Stimulated activated CD8-positive, alpha-beta memory T cell treated with anti-CD3 and anti-CD28 coated beads, Interleukin-15, amount 100 ng/mL, for 24 hours (primary cell): ENCODE measurements at regions not wholly inside any gene's neighbourhood (a gene's known extent, or its start where the extent isn't known, plus 50 kb on each side); places are given as distances from the start of the nearest gene placed in this dataset.
"Not testable (repeated sequence)": the region's sequence is repeated elsewhere in the genome, so short reads cannot be mapped to it uniquely, and the experiment has no call there.

Source experiments
- DNase-seq: peaks from one replicate; pipeline ENCODE4 v3.0.0-alpha.2; 2020; ENCODE audit warnings: low read depth

GRCh38 chr2:192539306-192539705, 344.6 kb upstream of the TMEFF2 start:
- DNase-seq, result no peak

DNA sequence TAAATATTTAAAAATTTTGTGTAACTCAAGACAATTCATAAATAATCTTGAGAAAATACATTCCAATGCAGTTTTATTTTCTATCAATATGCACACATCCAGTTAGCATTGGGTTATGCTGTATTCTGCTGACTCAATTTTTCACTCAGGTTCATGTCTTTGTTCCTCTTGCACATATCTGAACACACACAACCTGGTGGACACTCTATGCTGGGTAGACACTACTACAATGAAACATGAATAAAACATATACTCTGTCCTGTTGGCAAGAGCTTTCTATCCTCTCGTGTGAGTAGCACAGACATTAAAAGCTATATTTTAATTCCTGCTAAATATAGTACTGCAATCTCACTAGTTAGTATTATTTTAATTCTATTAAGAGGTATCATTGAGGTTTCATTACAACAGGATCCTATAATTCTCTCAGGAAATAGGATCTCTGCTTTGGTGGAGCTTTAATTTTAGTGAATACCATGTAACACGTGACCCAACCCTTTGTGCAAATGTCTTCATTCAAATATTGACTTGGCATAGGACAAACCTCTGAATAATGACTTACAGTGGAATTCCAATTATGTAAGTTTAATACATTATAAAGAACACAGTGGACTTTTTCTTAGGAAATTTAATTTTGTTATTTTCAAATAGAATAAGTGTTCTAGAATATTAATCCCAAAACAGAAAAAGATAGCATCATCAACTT, 342.3 kb upstream of the TMEFF2 start:
- DNase-seq, result no peak

GRCh38 chr2:192535956-192536921, 341.5 kb upstream of the TMEFF2 start:
- no peak for DNase-seq

- no peak for DNase-seq
Measured at GRCh38 chr2:192534072-192534471, 339.3 kb upstream of the TMEFF2 start.

GRCh38 chr2:192524642-192525251, 330.0 kb upstream of the TMEFF2 start:
- not testable (repeated sequence) for DNase-seq

DNA sequence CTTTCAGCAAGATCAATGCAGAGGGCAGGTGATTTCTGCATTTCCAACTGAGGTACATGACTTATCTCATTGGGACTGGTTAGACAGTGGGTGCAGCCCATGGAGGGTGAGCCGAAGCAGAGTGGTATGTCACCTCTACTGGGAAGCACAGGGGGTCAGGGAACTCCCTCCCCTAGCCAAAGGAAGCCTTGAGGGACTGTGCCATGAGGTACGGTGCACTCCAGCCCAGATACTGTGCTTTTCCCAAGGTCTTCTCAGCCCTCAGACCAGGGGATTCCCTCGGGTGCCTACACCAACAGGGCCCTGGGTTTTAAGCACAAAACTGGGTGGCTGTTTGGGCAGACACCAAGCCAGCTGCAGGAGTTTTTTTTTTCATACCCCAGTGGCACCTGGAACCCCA, 329.5 kb upstream of the TMEFF2 start:
- not testable (repeated sequence) for DNase-seq

GRCh38 chr2:192515937-192516336, 321.2 kb upstream of the TMEFF2 start:
- no peak for DNase-seq

GRCh38 chr2:192513575-192513974, 318.8 kb upstream of the TMEFF2 start:
- DNase-seq, result no peak

- not testable (repeated sequence) for DNase-seq
Measured at GRCh38 chr2:192507836-192508450, 313.2 kb upstream of the TMEFF2 start.

DNA sequence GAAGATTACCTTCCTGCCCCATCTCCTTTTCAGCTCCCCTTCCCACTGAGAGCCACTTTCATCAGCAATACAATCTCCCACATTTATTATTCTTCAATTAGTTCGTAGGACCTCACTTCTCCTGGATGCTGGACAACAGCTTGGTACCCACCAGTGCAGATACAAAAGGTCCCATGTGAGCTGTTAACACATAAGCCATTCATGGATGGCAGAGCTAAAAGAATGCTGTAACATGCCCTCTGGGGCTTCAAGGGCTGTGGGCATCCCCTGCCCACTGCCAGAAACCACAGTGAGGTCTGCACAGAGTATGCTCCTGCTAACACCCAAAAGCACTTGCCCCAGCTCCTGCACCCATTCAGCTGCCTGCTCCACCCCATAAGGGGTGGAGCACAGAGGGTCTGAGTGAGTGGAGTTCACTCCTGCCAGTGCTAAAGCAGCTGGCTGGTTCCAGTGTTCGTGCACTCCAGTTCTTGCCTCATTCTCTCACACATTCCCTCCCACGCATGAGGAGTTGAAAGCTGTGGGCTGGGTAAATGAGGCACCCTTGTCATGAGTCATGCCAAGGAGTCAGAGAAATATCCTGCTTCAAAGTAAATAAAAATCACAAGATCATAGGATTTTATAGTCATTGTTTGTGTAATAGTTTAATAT, 305.9 kb upstream of the TMEFF2 start:
- no peak for DNase-seq

- DNase-seq, result no peak
Measured at GRCh38 chr2:192499476-192499875, 304.7 kb upstream of the TMEFF2 start.

GRCh38 chr2:192498747-192499146, 304.0 kb upstream of the TMEFF2 start:
- no peak for DNase-seq

GRCh38 chr2:192488158-192488557, 293.4 kb upstream of the TMEFF2 start:
- DNase-seq, result not testable (repeated sequence)

- no peak for DNase-seq
Measured at GRCh38 chr2:192487636-192488035, 292.9 kb upstream of the TMEFF2 start.

DNA sequence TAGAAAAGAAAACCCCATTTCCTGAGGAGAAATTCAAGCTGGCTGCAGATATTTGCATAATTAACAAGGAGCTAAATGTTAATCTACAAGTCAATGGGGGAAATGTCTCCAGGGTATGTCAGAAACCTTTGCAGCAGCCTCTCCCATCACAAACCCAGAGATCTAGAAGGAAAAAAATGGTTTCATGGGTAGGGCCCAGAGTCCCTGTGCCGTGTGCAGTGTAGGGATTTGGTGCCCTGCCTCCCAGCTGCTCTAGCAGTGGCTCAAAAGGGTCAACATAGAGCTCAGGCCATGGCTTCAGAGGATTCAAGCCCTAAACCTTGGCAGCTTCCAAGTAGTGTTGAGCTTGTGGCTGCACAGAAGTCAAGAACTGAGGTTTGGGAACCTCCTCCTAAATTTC, 290.2 kb upstream of the TMEFF2 start:
- DNase-seq, result no peak

DNA sequence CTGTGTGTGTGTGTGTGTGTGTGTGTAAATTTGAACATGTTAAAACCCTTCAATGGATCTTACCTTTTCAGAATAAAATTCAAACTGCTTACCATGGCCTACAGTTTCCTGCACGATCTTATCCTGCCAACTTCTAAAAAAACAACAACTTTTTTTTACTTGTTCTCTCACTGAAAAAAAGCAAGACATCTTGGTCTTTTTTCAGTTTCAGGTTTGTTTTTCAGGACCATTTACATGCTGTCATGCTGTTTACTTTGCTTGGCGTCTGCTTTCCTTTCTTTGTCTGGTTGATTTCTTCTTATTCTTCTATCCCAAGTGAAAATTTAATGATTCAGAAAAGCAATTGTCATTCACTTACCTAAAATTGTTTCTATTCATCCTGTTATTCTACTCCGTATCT, 286.3 kb upstream of the TMEFF2 start:
- no peak for DNase-seq

- no peak for DNase-seq
Measured at GRCh38 chr2:192473331-192473730, 278.6 kb upstream of the TMEFF2 start.

DNA sequence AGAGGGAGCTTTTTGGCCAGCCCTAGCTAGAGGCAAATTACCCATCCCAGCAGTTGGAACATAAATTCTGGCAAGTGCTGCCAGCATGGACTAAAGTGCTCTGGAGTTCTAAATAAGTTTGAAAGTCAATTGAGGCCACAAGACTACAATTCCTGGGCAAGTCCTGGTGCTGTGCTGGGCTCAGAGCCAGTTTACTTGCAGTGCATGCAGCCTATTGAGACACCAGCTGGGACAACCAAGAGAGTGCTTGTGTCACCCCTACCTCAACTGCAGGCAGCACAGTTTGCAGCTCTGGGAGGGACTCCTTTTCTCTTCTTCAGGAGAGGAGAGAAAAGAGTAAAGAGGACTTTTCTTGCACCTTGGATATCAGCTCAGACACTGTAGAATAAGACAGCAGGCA, 277.2 kb upstream of the TMEFF2 start:
- no peak for DNase-seq

DNA sequence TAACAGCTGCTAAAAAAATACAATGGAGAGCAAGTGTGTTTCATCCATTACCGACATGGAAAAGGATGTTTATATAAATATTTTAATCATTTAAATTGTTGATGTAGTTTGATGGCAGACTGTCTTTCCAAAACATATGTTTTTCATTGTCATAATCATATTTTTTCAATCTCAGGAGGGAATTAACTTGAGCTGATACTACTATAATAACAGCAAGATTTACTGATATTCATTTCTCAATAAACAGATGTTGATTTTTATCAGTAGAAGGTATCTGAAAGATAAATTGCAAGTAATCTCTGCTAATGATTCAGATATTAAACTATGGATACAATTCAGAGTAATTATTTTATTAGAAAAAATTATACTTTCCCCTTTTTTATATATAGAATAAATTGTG, 274.9 kb upstream of the TMEFF2 start:
- no peak for DNase-seq

- no peak for DNase-seq
Measured at GRCh38 chr2:192467953-192468660, 273.4 kb upstream of the TMEFF2 start.

DNA sequence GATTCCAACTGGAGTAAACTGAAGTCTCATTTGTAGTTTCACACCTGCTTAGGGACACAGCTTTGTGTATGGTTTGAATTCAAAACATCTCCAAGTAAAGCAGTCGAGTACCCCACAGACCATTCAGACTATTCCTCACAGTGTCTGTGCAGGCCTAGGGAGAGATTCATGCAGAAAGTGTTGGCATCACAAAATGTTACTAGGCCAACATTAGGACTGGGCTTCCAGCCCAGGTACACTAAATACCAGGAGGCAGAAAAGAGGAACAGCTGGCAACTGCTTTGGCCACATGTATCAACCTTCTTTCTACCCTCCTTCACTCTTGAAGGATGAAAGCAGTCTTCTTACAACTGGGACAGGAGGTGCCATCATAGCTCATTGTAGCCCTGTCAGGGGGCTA, 270.4 kb upstream of the TMEFF2 start:
- DNase-seq, result no peak
